ENCODE measurements at regions not wholly inside any gene's neighbourhood (a gene's known extent, or its start where the extent isn't known, plus 50 kb on each side); places are given as distances from the start of the nearest gene placed in this dataset.

DNA sequence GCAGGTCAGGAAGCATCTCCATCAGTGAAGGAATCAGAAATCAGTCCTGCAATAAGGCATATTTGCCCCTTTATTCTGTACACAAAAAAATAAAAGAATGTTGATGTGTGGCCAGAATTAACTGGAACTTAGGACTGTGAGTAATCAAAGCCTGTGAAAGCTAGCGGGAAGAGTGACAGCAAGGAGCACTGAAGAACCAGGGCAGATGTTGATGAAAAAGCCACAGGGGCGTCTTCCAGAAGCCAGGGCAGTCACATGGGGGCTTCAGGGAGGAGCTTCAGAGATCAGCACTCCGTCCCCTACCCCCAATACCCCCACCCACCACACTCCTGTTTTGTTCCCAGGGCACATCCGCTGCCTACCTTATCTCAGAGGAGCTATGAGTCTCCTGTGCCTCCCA is 502.8 kb downstream of the AJAP1 start:
- Histone ChIP-seq H3K27ac (replicated peaks) (no peak overlapping the region), H3K4me3 (no peak overlapping the region), H3K27me3 (ENCODE audit: low read depth) (peaks cover 46% of the 10 kb centered on the region), H3K36me3 (no peaks in the 10 kb centered on the region), H3K4me1 (no peaks in the 10 kb centered on the region), H3K9me3 (replicated peaks) (peaks cover 13% of the 10 kb centered on the region)
- DNase-seq = no peak
- intact Hi-C loops (cut with micrococcal nuclease) = no loop called here
- TF ChIP-seq CTCF (IDR thresholded peaks at IDR 0.05; ENCODE audit: borderline replicate concordance) = no peak

DNA sequence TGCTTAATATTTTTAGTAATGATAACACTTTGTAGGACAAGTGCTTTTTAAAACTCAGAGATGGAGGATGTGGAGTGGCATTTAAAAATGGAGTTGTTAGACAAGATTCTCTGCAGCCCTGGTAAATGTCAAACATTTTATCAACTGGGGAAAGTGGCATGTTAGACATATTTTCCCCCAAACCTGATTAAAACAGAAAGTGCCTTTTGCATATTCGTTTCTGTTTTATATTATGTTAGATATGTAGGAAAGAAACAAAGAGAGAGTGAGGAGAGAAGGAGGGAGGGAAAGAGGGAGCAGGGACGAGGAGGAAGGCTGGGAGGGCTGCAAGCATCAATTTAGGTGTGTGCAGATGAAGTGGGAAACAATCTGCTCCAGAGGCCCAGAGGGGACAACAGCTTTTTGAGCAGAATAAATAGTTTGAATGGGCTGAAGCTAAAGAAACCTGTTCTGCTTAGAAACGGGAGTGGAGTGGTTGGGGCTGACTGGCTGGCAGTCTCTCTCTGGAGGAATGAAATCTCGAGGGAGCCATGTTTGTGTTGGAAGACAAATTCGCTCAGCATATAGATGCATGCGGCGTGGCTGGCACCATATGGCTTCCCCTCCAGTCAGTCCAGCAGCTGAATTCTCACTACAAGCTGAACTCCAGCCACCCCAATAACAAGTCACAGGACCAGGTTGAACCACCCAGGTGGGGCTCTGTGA is 502.2 kb downstream of the AJAP1 start:
- Histone ChIP-seq H3K27me3 (ENCODE audit: low read depth) (peaks cover 42% of the 10 kb centered on the region), H3K9me3 (replicated peaks) (peaks cover 13% of the 10 kb centered on the region), H3K36me3 (no peaks in the 10 kb centered on the region), H3K4me1 (no peaks in the 10 kb centered on the region), H3K4me3 (no peak overlapping the region), H3K27ac (replicated peaks) (no peak overlapping the region)
- intact Hi-C loops (cut with micrococcal nuclease) = no loop called here
- no peak for TF ChIP-seq CTCF (IDR thresholded peaks at IDR 0.05; ENCODE audit: borderline replicate concordance)
- no peak for DNase-seq

GRCh38 chr1:5151511-5151910 is 497.1 kb downstream of the AJAP1 start:
- no peak for DNase-seq
- Histone ChIP-seq H3K27me3 (ENCODE audit: low read depth) (peaks cover 47% of the 10 kb centered on the region), H3K4me3 (no peak overlapping the region), H3K36me3 (no peaks in the 10 kb centered on the region), H3K4me1 (no peaks in the 10 kb centered on the region), H3K27ac (replicated peaks) (no peak overlapping the region), H3K9me3 (replicated peaks) (peaks cover 13% of the 10 kb centered on the region)
- intact Hi-C loops (cut with micrococcal nuclease) = no loop called here
- no peak for TF ChIP-seq CTCF (IDR thresholded peaks at IDR 0.05; ENCODE audit: borderline replicate concordance)

GRCh38 chr1:5150191-5150590 is 495.8 kb downstream of the AJAP1 start:
- Histone ChIP-seq H3K4me3 (no peak overlapping the region), H3K27ac (replicated peaks) (no peak overlapping the region), H3K9me3 (replicated peaks) (peaks cover 5% of the 10 kb centered on the region), H3K4me1 (no peaks in the 10 kb centered on the region), H3K36me3 (no peaks in the 10 kb centered on the region), H3K27me3 (ENCODE audit: low read depth) (peaks cover 52% of the 10 kb centered on the region)
- intact Hi-C loops (cut with micrococcal nuclease) = no loop called here
- TF ChIP-seq CTCF (IDR thresholded peaks at IDR 0.05; ENCODE audit: borderline replicate concordance) = no peak
- no peak for DNase-seq

GRCh38 chr1:5147806-5148205 is 493.4 kb downstream of the AJAP1 start:
- H3K9me3 ChIP-seq (replicated peaks) = no peaks in the 10 kb centered on the region

More at GRCh38 chr1:5147806-5148205, 493.4 kb downstream of the AJAP1 start:
- H3K4me3 ChIP-seq = no peak overlapping the region
- no peak for DNase-seq
- no peaks in the 10 kb centered on the region for H3K36me3 ChIP-seq
- H3K27me3 ChIP-seq (ENCODE audit: low read depth) = peaks cover 61% of the 10 kb centered on the region
- H3K4me1 ChIP-seq = no peaks in the 10 kb centered on the region
- TF ChIP-seq CTCF (IDR thresholded peaks at IDR 0.05; ENCODE audit: borderline replicate concordance) = no peak
- intact Hi-C loops (cut with micrococcal nuclease) = no loop called here
- H3K27ac ChIP-seq (replicated peaks) = no peak overlapping the region
